Epithelial cell of proximal tubule (primary cell): ENCODE measurements at regions not wholly inside any gene's neighbourhood (a gene's known extent, or its start where the extent isn't known, plus 50 kb on each side); places are given as distances from the start of the nearest gene placed in this dataset.

Source experiments
- DNase-seq: peaks from one replicate; pipeline ENCODE4 v3.0.0-alpha.2; 2011; ENCODE audit warnings: low read depth
- H3K4me3 ChIP-seq: 2 replicates; pipeline ENCODE4 v1.5.1; 2011; ENCODE audit warnings: low read depth, mild to moderate bottlenecking, low read length
- TF ChIP-seq, protein P1 (sequence below): conservative IDR thresholded peaks from 2 replicates; pipeline ENCODE4 v1.5.1; 2012; ENCODE audit warnings: low read depth, mild to moderate bottlenecking, low read length

DNA sequence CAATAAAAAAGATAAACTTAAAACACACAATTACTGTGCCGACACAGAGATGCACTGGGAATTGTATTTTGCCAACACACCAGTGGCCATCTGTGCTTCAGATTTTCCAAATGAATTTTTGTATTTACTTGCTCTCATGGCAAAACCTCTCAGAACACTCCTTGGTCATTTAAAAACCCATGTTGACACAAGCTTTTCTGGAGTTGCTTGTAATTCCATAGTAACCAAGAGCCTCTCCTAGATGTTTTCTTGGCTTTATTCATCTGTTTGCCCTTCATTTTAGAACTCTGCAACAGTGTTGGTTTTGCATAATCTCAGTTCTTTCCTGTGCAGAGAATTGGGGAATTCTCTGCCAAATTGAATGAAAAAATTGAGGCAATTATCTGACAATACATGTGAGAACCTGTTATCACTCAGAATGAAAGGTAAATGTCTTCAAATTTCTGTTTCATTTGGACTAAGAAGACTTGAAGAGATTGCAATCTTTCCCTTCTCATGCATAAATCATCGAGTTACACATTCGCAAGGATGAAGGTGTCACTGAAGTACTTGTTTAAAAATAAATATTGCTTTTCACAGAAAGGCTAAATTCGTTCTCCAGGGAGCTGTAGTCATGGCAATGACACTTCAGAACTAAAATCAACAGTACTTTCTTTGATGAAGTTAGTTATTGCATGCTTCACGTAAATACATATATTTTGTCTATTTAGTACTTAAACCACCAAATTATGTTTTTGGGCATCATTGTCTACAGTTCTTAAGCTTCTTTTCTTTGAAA is 301.8 kb upstream of the CTSO start:
- TF ChIP-seq, protein P1, sequence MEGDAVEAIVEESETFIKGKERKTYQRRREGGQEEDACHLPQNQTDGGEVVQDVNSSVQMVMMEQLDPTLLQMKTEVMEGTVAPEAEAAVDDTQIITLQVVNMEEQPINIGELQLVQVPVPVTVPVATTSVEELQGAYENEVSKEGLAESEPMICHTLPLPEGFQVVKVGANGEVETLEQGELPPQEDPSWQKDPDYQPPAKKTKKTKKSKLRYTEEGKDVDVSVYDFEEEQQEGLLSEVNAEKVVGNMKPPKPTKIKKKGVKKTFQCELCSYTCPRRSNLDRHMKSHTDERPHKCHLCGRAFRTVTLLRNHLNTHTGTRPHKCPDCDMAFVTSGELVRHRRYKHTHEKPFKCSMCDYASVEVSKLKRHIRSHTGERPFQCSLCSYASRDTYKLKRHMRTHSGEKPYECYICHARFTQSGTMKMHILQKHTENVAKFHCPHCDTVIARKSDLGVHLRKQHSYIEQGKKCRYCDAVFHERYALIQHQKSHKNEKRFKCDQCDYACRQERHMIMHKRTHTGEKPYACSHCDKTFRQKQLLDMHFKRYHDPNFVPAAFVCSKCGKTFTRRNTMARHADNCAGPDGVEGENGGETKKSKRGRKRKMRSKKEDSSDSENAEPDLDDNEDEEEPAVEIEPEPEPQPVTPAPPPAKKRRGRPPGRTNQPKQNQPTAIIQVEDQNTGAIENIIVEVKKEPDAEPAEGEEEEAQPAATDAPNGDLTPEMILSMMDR = no peak
- no peak for DNase-seq
- H3K4me3 ChIP-seq = no peak overlapping the region

DNA sequence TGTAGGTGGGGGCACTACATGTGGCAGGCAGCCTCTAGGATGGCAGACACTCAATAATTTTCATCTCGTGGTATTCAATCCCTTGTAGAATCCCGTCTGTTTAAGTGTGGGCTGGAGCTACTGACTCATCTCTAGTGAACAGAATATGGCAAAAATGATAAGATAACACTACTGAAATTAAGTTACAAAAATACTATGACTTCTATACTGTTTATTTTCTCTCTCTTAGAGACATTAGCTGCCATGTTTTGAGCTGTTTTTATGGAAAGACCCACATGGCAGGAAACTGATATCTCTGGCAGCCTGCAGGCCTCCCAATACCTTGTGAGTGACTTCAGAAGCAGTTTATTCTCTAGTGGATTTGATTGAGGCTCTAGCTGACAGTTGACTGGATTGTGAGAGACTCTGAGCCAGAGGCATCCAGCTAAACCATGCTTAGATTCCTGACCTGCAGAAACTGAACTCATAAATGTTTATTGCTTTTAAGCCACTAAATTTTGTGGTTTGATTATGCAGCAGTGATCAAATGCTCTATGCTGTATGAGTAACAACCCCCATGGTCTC is 298.8 kb upstream of the CTSO start:
- no peak for DNase-seq
- H3K4me3 ChIP-seq = no peak overlapping the region
- TF ChIP-seq, protein P1 = no peak

DNA sequence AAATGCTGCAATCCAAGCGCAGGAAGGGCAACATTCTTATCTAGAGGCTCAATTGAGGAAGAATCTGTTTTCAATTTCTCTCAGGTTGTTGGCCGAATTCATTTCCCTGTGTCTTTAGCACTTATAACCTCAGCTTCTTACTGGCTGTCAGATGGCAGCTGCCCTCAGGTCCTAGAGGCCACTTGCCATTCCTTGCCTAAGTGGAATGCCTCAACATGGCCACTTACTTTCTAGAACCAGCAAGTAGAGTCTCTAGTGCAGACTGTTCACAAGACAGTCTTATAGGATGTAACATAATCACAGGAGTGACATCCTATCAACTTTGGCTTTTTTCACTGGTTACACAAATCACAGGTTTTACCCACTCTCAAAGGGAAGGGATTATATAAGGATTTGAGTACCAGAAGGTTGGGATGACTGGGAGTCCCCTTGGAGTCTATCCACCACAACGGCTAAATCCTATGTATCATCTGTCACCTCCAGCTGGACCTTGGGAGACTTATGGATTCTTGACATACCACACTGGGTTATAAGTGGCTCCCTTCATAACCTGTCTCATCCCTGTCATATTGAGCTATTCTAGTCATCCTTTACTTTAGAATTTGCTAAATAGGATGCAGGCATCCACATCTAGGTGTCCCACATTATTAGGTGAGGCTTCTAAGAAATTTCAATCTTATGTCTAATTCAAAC is 297.9 kb upstream of the CTSO start:
- no peak for DNase-seq
- TF ChIP-seq, protein P1 = no peak
- no peak overlapping the region for H3K4me3 ChIP-seq

DNA sequence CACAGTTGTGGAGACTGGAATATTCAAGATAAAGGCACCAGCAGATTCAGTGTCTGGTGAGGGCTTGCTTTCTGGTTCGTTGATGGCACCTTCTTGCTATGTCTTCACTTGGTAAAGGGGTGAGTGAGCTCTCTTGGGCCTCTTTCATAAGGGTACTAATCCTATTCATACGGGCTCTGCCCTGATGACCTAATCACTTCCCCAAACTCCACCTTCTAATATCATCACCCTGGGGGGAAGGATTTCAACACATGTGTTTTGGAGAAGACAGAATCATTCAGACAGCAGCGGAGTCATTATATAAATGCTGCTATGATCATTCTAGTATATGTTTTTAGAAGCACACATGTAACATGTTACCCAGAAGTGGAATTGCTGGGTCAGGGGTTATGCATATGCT is 295.3 kb upstream of the CTSO start:
- H3K4me3 ChIP-seq = no peak overlapping the region
- DNase-seq = no peak
- TF ChIP-seq, protein P1 = no peak

DNA sequence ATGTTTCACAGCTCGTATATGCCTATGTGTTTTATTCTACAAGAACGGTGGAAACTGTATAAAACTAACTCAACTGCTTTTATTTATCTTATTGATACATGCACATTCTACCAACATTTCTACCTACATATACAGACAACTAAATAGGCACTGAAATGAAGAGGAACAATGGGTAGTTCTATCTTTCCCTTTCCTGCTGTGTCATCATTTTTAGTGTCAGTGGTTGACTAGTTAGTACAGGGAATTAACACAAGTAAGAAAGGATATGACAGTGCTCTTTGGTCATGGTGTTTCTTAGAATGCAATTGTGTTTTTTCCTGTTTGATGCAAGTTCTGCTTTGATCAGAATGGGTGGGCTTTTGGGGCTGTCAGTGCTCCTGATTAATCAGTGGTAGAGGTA is 293.8 kb upstream of the CTSO start:
- TF ChIP-seq, protein P1 = no peak
- H3K4me3 ChIP-seq = no peak overlapping the region
- DNase-seq = no peak

DNA sequence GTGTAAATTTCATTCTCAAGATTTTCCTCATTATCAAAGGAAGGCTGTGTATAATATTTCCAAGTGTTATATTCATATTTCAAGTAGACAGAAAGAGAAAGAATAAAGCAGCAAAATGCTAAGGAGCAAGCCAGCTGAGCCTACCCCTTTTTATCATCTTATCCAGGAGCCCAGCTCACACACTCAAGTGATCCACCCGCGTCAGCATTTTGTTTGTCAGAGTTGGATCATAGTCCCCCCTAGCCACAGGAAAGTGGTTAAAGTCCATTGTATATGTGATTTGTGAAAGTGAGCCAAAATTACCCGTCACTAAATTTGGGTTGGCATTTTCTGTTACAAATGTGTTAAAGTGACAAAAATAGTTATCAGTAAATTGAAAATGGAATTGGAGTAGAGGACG is 289.3 kb upstream of the CTSO start:
- H3K4me3 ChIP-seq = no peak overlapping the region
- DNase-seq = no peak
- TF ChIP-seq, protein P1 = no peak
